HG02571 (cell line): ENCODE measurements at regions not wholly inside any gene's neighbourhood (a gene's known extent, or its start where the extent isn't known, plus 50 kb on each side); places are given as distances from the start of the nearest gene placed in this dataset.

ENCODE experiments used
- ATAC-seq: cut with Tn5 transposase; IDR thresholded peaks from one replicate; pipeline ENCODE4 v1.9.1; 2021; ENCODE audit warnings: mild to moderate bottlenecking, moderate library complexity; ENCODE audit not compliant: unreplicated experiment

GRCh38 chr13:103140001-103140671 lies 73.9 kb upstream of the SLC10A2 start:
- peak; percentile 95 for ATAC-seq

- ATAC-seq: no peak
These were observed 68.1 kb upstream of the SLC10A2 start for GRCh38 chr13:103134271-103134670.

GRCh38 chr13:103133556-103133955 lies 67.3 kb upstream of the SLC10A2 start:
- ATAC-seq: no peak

- peak; percentile 78 for ATAC-seq
These were observed 64.5 kb upstream of the SLC10A2 start for GRCh38 chr13:103130681-103131210.

GRCh38 chr13:103130146-103130545 lies 63.9 kb upstream of the SLC10A2 start:
- no peak for ATAC-seq
